ENCODE measurements at regions not wholly inside any gene's neighbourhood (a gene's known extent, or its start where the extent isn't known, plus 50 kb on each side); places are given as distances from the start of the nearest gene placed in this dataset.

DNA sequence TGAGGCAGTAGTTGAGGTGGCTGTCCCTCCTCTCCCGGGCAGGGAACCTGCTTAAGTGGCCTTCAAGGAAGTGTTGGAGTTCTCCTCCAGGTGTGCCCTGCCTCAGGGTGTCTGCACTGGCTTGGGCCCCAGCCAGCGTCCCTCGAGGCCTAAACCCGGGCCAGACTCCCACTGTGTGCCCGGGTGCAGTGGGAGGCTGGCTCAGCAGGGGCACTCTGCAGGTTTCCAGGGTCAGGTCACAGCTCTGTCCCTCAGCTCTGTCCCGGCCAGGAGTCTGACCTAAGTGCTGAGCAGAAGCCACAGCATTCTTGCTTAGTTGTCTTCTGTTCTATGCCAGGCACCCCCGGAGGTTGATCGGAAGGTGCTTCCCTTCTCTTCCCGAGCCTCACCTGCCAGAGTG, 69.0 kb upstream of the OTOS start:
- TF ChIP-seq, protein P1, sequence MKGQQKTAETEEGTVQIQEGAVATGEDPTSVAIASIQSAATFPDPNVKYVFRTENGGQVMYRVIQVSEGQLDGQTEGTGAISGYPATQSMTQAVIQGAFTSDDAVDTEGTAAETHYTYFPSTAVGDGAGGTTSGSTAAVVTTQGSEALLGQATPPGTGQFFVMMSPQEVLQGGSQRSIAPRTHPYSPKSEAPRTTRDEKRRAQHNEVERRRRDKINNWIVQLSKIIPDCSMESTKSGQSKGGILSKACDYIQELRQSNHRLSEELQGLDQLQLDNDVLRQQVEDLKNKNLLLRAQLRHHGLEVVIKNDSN (IDR thresholded peaks at IDR 0.05; ENCODE audit: borderline replicate concordance, low read depth) = no peak
- TF ChIP-seq GABPA (IDR thresholded peaks at IDR 0.05; ENCODE audit: low read depth) (no peak), EZH2phosphoT487 (IDR thresholded peaks at IDR 0.05; ENCODE audit: borderline replicate concordance, low read depth) (no peak), ZBTB33 (IDR thresholded peaks at IDR 0.05; ENCODE audit: borderline replicate concordance, low read depth) (no peak), RFX5 (IDR thresholded peaks at IDR 0.05; ENCODE audit: low read length) (no peak), SMC3 (IDR thresholded peaks at IDR 0.05; ENCODE audit: low read depth, low read length) (no peak), PBX3 (IDR thresholded peaks at IDR 0.05) (no peak), RAD21 (IDR thresholded peaks at IDR 0.05; ENCODE audit: low read length) (no peak)
- TF ChIP-seq, protein P2, sequence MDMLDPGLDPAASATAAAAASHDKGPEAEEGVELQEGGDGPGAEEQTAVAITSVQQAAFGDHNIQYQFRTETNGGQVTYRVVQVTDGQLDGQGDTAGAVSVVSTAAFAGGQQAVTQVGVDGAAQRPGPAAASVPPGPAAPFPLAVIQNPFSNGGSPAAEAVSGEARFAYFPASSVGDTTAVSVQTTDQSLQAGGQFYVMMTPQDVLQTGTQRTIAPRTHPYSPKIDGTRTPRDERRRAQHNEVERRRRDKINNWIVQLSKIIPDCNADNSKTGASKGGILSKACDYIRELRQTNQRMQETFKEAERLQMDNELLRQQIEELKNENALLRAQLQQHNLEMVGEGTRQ (IDR thresholded peaks at IDR 0.05; ENCODE audit: borderline replicate concordance, low read depth, low read length) = no peak
- TF ChIP-seq, protein P3, sequence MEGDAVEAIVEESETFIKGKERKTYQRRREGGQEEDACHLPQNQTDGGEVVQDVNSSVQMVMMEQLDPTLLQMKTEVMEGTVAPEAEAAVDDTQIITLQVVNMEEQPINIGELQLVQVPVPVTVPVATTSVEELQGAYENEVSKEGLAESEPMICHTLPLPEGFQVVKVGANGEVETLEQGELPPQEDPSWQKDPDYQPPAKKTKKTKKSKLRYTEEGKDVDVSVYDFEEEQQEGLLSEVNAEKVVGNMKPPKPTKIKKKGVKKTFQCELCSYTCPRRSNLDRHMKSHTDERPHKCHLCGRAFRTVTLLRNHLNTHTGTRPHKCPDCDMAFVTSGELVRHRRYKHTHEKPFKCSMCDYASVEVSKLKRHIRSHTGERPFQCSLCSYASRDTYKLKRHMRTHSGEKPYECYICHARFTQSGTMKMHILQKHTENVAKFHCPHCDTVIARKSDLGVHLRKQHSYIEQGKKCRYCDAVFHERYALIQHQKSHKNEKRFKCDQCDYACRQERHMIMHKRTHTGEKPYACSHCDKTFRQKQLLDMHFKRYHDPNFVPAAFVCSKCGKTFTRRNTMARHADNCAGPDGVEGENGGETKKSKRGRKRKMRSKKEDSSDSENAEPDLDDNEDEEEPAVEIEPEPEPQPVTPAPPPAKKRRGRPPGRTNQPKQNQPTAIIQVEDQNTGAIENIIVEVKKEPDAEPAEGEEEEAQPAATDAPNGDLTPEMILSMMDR (IDR thresholded peaks at IDR 0.05) = no peak
- TF ChIP-seq, protein P4, sequence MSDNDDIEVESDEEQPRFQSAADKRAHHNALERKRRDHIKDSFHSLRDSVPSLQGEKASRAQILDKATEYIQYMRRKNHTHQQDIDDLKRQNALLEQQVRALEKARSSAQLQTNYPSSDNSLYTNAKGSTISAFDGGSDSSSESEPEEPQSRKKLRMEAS (IDR thresholded peaks at IDR 0.05; ENCODE audit: low read depth) = no peak

All from SK-N-SH (cell line).